GM23248 (cell line): ENCODE measurements at regions not wholly inside any gene's neighbourhood (a gene's known extent, or its start where the extent isn't known, plus 50 kb on each side); places are given as distances from the start of the nearest gene placed in this dataset.

Experiments
- EZH2 ChIP-seq: fragments of 200-600 bp; sonication (generic); IDR thresholded peaks from 2 replicates; pipeline ENCODE4 v1.6.1; 2018; ENCODE audit warnings: antibody characterized with exemption, mild to moderate bottlenecking; ENCODE audit not compliant: insufficient read depth, poor library complexity, severe bottlenecking
- EZH2phosphoT487 ChIP-seq: fragments of 200-600 bp; sonication (generic); IDR thresholded peaks from 2 replicates; pipeline ENCODE4 v1.6.1; 2018; ENCODE audit warnings: antibody characterized with exemption, moderate library complexity, mild to moderate bottlenecking, low read depth; ENCODE audit not compliant: insufficient read depth

DNA sequence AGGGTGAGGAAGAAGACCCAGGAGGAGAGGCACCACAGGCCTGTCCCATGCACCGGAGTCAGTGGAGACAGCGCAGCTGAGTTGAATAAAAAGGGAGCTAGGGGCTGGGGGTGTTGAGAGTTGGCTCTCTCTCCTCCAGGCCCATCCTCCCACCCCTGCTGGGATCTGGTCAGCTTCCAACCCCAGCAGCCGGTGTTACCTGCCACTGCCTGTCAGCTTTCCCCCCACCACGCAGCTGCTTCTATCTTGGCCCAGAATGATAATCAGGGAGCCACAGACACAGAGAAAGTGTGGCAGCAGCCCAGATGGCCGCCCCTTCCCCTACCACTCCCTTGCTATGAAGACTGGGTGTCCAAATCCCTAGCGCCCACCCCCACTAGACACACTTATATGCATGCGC lies 120.6 kb upstream of the RPL38 start:
- TF ChIP-seq EZH2 (no peak), EZH2phosphoT487 (no peak)
